ENCODE measurements at regions not wholly inside any gene's neighbourhood (a gene's known extent, or its start where the extent isn't known, plus 50 kb on each side); places are given as distances from the start of the nearest gene placed in this dataset.

DNA sequence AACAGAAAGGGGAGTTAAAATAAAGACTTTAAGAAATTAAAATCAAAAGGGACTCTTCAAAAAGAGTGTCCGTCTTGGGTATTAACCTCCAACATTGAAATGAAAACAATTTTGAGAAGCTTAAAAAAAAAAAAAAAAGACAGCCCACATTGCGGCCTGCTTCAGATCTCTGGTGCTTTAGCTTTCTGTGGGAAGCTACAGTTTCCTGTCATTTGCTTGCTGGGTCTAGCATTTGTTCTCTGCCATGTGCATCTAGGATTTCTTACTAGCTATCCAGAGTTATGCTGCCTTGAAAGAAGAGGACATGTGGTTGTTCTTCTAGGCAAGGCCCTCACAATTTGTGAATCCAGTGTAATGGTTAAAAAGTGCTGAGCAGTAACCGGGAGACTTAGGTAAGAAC, 375.3 kb downstream of the SLC4A3 start:
- no peak for TF ChIP-seq YBX1 (IDR thresholded peaks at IDR 0.05)
- no peak overlapping the region for H3K9ac ChIP-seq (ENCODE audit: insufficient read depth in 1 of 2, low read depth in 2 of 2, low read length in 2 of 2)
- H3K79me2 ChIP-seq (ENCODE audit: control insufficient read depth, insufficient read depth, low read length) = no peaks in the 10 kb centered on the region
- no TSS peak for BruUV-seq (replicated peaks)
- ATAC-seq (no peak), FAIRE-seq (no peak), DNase-seq (ENCODE audit: extremely low read depth in 1 of 4, low spot score in 3 of 4) (no peak)
- intact Hi-C loops (cut with micrococcal nuclease) = no loop called here
- no peaks in the 10 kb centered on the region for H3K36me3 ChIP-seq (ENCODE audit: control insufficient read depth, insufficient read depth, low read length)
- no peaks in the 10 kb centered on the region for H3K9me1 ChIP-seq (ENCODE audit: control insufficient read depth, insufficient read depth, low read length)
- H3K4me3 ChIP-seq = no peak overlapping the region
- 0% methylated on average over 3 of the region's 3 CpGs for WGBS (ENCODE audit: insufficient coverage, low coverage, missing lambda C conversion rate)
- ChIA-PET CTCF (ENCODE audit: low intra/inter-chr PET ratio) (no interaction called here), POLR2A (no interaction called here)
- no peaks in the 10 kb centered on the region for H4K20me1 ChIP-seq (replicated peaks; ENCODE audit: control insufficient read depth, insufficient read depth, low read length)
- no peaks in the 10 kb centered on the region for H3K9me3 ChIP-seq (replicated peaks; ENCODE audit: control insufficient read depth, insufficient read depth, low read depth, low read length)
- in situ Hi-C loops (cut with MboI) = no loop called here
- no peak overlapping the region for H3K4me2 ChIP-seq (ENCODE audit: insufficient read depth, low read length)
- H3K27me3 ChIP-seq (ENCODE audit: control insufficient read depth in 2 of 2, insufficient read depth in 2 of 2, low read length in 2 of 2) = no peaks in the 10 kb centered on the region
- H3K27ac ChIP-seq (ENCODE audit: extremely low read depth, low read depth, low read length) = no peak overlapping the region
- no peaks in the 10 kb centered on the region for H3K4me1 ChIP-seq (replicated peaks in 1 of 2; ENCODE audit: control insufficient read depth in 2 of 2, insufficient read depth in 2 of 2, low read length in 2 of 2)
- no peak overlapping the region for H2AFZ ChIP-seq (ENCODE audit: low read depth, low read length)

DNA sequence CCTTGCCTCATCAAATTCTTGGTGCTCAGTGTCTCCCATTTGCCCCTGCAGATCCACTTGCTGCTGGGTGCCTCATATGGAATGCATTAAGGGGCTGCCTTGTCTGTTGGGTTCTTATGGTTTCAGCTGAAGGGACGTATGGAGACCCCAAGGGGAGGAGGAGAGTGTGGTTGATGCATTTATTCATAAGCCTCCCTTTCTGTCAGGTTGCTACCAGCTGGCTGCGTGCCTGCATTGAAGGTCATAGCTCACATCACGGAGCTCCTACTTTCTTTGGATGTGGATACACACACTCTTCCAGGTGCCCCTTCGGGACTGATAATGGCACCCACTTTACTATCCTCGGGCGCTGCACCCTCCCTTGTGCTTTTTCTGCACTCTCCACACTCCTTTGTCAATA, 377.9 kb downstream of the SLC4A3 start:
- Histone ChIP-seq H3K4me2 (ENCODE audit: insufficient read depth, low read length) (no peak overlapping the region), H3K9me1 (ENCODE audit: control insufficient read depth, insufficient read depth, low read length) (no peaks in the 10 kb centered on the region), H3K36me3 (ENCODE audit: control insufficient read depth, insufficient read depth, low read length) (no peaks in the 10 kb centered on the region), H3K9me3 (replicated peaks; ENCODE audit: control insufficient read depth, insufficient read depth, low read depth, low read length) (no peaks in the 10 kb centered on the region), H3K4me3 (no peak overlapping the region), H3K27ac (ENCODE audit: extremely low read depth, low read depth, low read length) (no peak overlapping the region), H4K20me1 (replicated peaks; ENCODE audit: control insufficient read depth, insufficient read depth, low read length) (no peaks in the 10 kb centered on the region), H3K4me1 (replicated peaks in 1 of 2; ENCODE audit: control insufficient read depth in 2 of 2, insufficient read depth in 2 of 2, low read length in 2 of 2) (no peaks in the 10 kb centered on the region), H3K27me3 (ENCODE audit: control insufficient read depth in 2 of 2, insufficient read depth in 2 of 2, low read length in 2 of 2) (no peaks in the 10 kb centered on the region), H3K9ac (ENCODE audit: insufficient read depth in 1 of 2, low read depth in 2 of 2, low read length in 2 of 2) (no peak overlapping the region), H2AFZ (ENCODE audit: low read depth, low read length) (no peak overlapping the region), H3K79me2 (ENCODE audit: control insufficient read depth, insufficient read depth, low read length) (no peaks in the 10 kb centered on the region)
- ChIA-PET POLR2A (interaction anchor here (0.6 kb wide), 1 partner anchor 92 kb away, joined by 3 read pairs; no protein-coding TSS in a partner anchor), CTCF (ENCODE audit: low intra/inter-chr PET ratio) (no interaction called here)
- no peak for ATAC-seq
- no peak for DNase-seq (ENCODE audit: extremely low read depth in 1 of 4, low spot score in 3 of 4)
- 0% methylated on average over 4 of the region's 6 CpGs for WGBS (ENCODE audit: insufficient coverage, low coverage, missing lambda C conversion rate)
- no peak for FAIRE-seq
- no peak for TF ChIP-seq SMAD1 (IDR thresholded peaks at IDR 0.05; ENCODE audit: low read depth, low read length, partially characterized antibody)
- TF ChIP-seq BCOR (IDR thresholded peaks at IDR 0.05) = no peak
- TF ChIP-seq PRPF4 (IDR thresholded peaks at IDR 0.05; ENCODE audit: insufficient read depth, low read depth, low read length, poor library complexity, severe bottlenecking) = no peak
- TF ChIP-seq XRCC5 (IDR thresholded peaks at IDR 0.05; ENCODE audit: low read depth, low read length) = no peak
- TF ChIP-seq, protein P1, sequence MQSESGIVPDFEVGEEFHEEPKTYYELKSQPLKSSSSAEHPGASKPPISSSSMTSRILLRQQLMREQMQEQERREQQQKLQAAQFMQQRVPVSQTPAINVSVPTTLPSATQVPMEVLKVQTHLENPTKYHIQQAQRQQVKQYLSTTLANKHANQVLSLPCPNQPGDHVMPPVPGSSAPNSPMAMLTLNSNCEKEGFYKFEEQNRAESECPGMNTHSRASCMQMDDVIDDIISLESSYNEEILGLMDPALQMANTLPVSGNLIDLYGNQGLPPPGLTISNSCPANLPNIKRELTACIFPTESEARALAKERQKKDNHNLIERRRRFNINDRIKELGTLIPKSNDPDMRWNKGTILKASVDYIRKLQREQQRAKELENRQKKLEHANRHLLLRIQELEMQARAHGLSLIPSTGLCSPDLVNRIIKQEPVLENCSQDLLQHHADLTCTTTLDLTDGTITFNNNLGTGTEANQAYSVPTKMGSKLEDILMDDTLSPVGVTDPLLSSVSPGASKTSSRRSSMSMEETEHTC (IDR thresholded peaks at IDR 0.05) = no peak
- TF ChIP-seq FOXA3 (CRISPR knock-in tag; conservative IDR thresholded peaks at IDR 0.05 in 1 of 2, IDR thresholded peaks at IDR 0.05 in 1 of 2) = no peak
- TF ChIP-seq, protein P2, sequence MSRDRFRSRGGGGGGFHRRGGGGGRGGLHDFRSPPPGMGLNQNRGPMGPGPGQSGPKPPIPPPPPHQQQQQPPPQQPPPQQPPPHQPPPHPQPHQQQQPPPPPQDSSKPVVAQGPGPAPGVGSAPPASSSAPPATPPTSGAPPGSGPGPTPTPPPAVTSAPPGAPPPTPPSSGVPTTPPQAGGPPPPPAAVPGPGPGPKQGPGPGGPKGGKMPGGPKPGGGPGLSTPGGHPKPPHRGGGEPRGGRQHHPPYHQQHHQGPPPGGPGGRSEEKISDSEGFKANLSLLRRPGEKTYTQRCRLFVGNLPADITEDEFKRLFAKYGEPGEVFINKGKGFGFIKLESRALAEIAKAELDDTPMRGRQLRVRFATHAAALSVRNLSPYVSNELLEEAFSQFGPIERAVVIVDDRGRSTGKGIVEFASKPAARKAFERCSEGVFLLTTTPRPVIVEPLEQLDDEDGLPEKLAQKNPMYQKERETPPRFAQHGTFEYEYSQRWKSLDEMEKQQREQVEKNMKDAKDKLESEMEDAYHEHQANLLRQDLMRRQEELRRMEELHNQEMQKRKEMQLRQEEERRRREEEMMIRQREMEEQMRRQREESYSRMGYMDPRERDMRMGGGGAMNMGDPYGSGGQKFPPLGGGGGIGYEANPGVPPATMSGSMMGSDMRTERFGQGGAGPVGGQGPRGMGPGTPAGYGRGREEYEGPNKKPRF (IDR thresholded peaks at IDR 0.05; ENCODE audit: low read depth, low read length) = no peak
- TF ChIP-seq ARNT (IDR thresholded peaks at IDR 0.05) = no peak
- TF ChIP-seq ZNF780A (CRISPR knock-in tag; IDR thresholded peaks at IDR 0.05) = no peak
- no peak for TF ChIP-seq RBM14 (IDR thresholded peaks at IDR 0.05; ENCODE audit: borderline replicate concordance, insufficient read depth, low read depth, low read length)
- TF ChIP-seq SLC30A9 (CRISPR knock-in tag; IDR thresholded peaks at IDR 0.05) = no peak
- TF ChIP-seq SAP30 (IDR thresholded peaks at IDR 0.05; ENCODE audit: borderline replicate concordance, insufficient read depth, low read depth, low read length, poor library complexity, severe bottlenecking) = no peak
- intact Hi-C loops (cut with micrococcal nuclease) (no loop called here), in situ Hi-C loops (cut with MboI) (no loop called here)
- no TSS peak for BruUV-seq (replicated peaks)

Data from K562 (cell line).